ENCODE measurements at regions not wholly inside any gene's neighbourhood (a gene's known extent, or its start where the extent isn't known, plus 50 kb on each side); places are given as distances from the start of the nearest gene placed in this dataset.
"Not testable (repeated sequence)": the region's sequence is repeated elsewhere in the genome, so short reads cannot be mapped to it uniquely, and the experiment has no call there.

- H2BK12ac ChIP-seq (ENCODE audit: low read depth, low read length); H2BK5ac ChIP-seq (ENCODE audit: low read depth, low read length); H2BK120ac ChIP-seq (replicated peaks; ENCODE audit: low read depth, low read length); H4K5ac ChIP-seq (ENCODE audit: insufficient read length, low read depth, low read length); H2BK20ac ChIP-seq (ENCODE audit: low read length); H3K23ac ChIP-seq (ENCODE audit: insufficient read length); H3K18ac ChIP-seq (ENCODE audit: extremely low read depth, low read length); H2AK5ac ChIP-seq (ENCODE audit: low read depth, low read length); H3K9me3 ChIP-seq (ENCODE audit: insufficient read depth in 2 of 2, low read depth in 1 of 2, low read length in 1 of 2); FAIRE-seq; H4K20me1 ChIP-seq (replicated peaks in 1 of 2; ENCODE audit: control insufficient read depth in 1 of 2, insufficient read depth in 2 of 2, low read length in 2 of 2); H4K8ac ChIP-seq (ENCODE audit: extremely low read depth, insufficient read depth, low read length); H3K4me2 ChIP-seq (ENCODE audit: insufficient read depth in 1 of 2, low read depth in 2 of 2, low read length in 2 of 2); H3K4me3 ChIP-seq (ENCODE audit: extremely low read depth in 1 of 4, insufficient read depth in 2 of 4, low read depth in 3 of 4, low read length in 4 of 4); H3K56ac ChIP-seq (replicated peaks; ENCODE audit: insufficient read length, low read depth, low read length); H2AFZ ChIP-seq (ENCODE audit: low read length); H2BK15ac ChIP-seq (ENCODE audit: low read length); H3K27ac ChIP-seq (ENCODE audit: low read depth, low read length); H3K4ac ChIP-seq (replicated peaks; ENCODE audit: insufficient read length, low read depth, low read length); H3K4me1 ChIP-seq (replicated peaks in 1 of 4; ENCODE audit: control insufficient read depth in 3 of 4, insufficient read depth in 4 of 4, low read length in 3 of 4); H3K79me2 ChIP-seq (ENCODE audit: control insufficient read depth in 1 of 2, insufficient read depth in 2 of 2, low read length in 2 of 2); H3K14ac ChIP-seq (ENCODE audit: insufficient read length); POLR2A ChIA-PET (ENCODE audit: partially characterized antibody); H3K36me3 ChIP-seq (ENCODE audit: control insufficient read depth in 2 of 4, insufficient read depth in 4 of 4, low read length in 3 of 4); H3K27me3 ChIP-seq (replicated peaks in 1 of 4; ENCODE audit: control insufficient read depth in 3 of 4, extremely low read depth in 1 of 4, insufficient read depth in 3 of 4, low read length in 3 of 4); H3K9ac ChIP-seq (replicated peaks in 1 of 4; ENCODE audit: extremely low read depth in 1 of 4, low read depth in 3 of 4, low read length in 3 of 4); H3K23me2 ChIP-seq (ENCODE audit: low read depth, low read length); H3K79me1 ChIP-seq (ENCODE audit: low read depth, low read length); H4K91ac ChIP-seq (replicated peaks; ENCODE audit: insufficient read length, low read length); DNase-seq (ENCODE audit: low read depth in 1 of 2, low spot score in 2 of 2): not testable (repeated sequence)
- 81% methylated on average over 5 of the region's 5 CpGs; no CpG with 5 or more reads in 1 of the 2 experiments for WGBS, 2 experiments (ENCODE audit: extremely low coverage in 1 of 2, insufficient coverage in 1 of 2, insufficient read length in 1 of 2, insufficient replicate concordance in 2 of 2, low coverage in 1 of 2, low lambda C conversion rate in 2 of 2, missing lambda C conversion rate in 1 of 2)
- CTCF ChIA-PET (ENCODE audit: partially characterized antibody), result interaction anchor here (0.5 to 1.3 kb wide), 3 partner anchors 12 to 310 kb away, joined by 3 read pairs; no protein-coding TSS in a partner anchor
Observed at GRCh38 chr5:98031036-98031435, 742.4 kb upstream of the RGMB start.

All from H1 (cell line).